GM12878 (cell line): ENCODE measurements at regions not wholly inside any gene's neighbourhood (a gene's known extent, or its start where the extent isn't known, plus 50 kb on each side); places are given as distances from the start of the nearest gene placed in this dataset.

Experiments used
- CTCF ChIP-seq, 3 experiments: IDR thresholded peaks in 2 of 3; conservative IDR thresholded peaks in 1 of 3; 2 replicates each; pipeline ENCODE4 v1.5.1; 2011; ENCODE audit warnings: low read depth in 3 of 3, low read length in 3 of 3, mild to moderate bottlenecking in 3 of 3, control low read depth in 2 of 3, moderate library complexity in 2 of 3, inconsistent platforms in 1 of 3, mixed read lengths in 1 of 3; ENCODE audit not compliant: control insufficient read depth in 2 of 3, insufficient read depth in 1 of 3; ENCODE audit errors: extremely low read depth in 1 of 3
- E2F8 ChIP-seq: fragments of 450-650 bp; IDR thresholded peaks from 2 replicates; pipeline ENCODE4 v1.6.1; 2018; ENCODE audit warnings: mild to moderate bottlenecking, low read depth, moderate library complexity; ENCODE audit not compliant: partially characterized antibody
- HSF1 ChIP-seq: fragments of 150-350 bp; IDR thresholded peaks from 2 replicates; pipeline ENCODE4 v1.6.1; 2014; ENCODE audit warnings: mild to moderate bottlenecking, low read depth, low read length
- IKZF1 ChIP-seq: fragments of 450-650 bp; conservative IDR thresholded peaks from 2 replicates; pipeline ENCODE4 v1.6.1; 2017; ENCODE audit warnings: antibody characterized with exemption, mild to moderate bottlenecking
- IRF4 ChIP-seq: IDR thresholded peaks from 2 replicates; pipeline ENCODE4 v1.6.1; 2011; ENCODE audit warnings: low read depth, low read length
- KDM1A ChIP-seq: fragments of 200-600 bp; sonication (generic); IDR thresholded peaks from 2 replicates; pipeline ENCODE4 v1.6.1; 2016; ENCODE audit warnings: borderline replicate concordance
- MEF2B ChIP-seq: fragments of 450-650 bp; IDR thresholded peaks from 2 replicates; pipeline ENCODE4 v1.6.1; 2018; ENCODE audit warnings: mild to moderate bottlenecking, moderate library complexity; ENCODE audit not compliant: partially characterized antibody, poor library complexity, severe bottlenecking
- MLLT1 ChIP-seq: fragments of 450-650 bp; IDR thresholded peaks from 2 replicates; pipeline ENCODE4 v1.6.1; 2016; ENCODE audit warnings: mild to moderate bottlenecking
- NR2C2 ChIP-seq: IDR thresholded peaks from 2 replicates; pipeline ENCODE4 v1.6.1; 2011; ENCODE audit warnings: borderline replicate concordance, low read depth; ENCODE audit not compliant: control insufficient read depth, insufficient read length
- NR2F1 ChIP-seq: fragments of 450-650 bp; conservative IDR thresholded peaks from 2 replicates; pipeline ENCODE4 v1.6.1; 2017; ENCODE audit warnings: mild to moderate bottlenecking
- PAX8 ChIP-seq: fragments of 450-650 bp; IDR thresholded peaks from 2 replicates; pipeline ENCODE4 v1.6.1; 2017; ENCODE audit warnings: mild to moderate bottlenecking, moderate library complexity
- POLR2AphosphoS5 ChIP-seq: IDR thresholded peaks from 2 replicates; pipeline ENCODE4 v1.6.1; 2011; ENCODE audit warnings: mild to moderate bottlenecking, low read length, inconsistent platforms
- RELA ChIP-seq: fragments of 450-650 bp; IDR thresholded peaks from 2 replicates; pipeline ENCODE4 v1.8.0; 2014; ENCODE audit warnings: borderline replicate concordance; ENCODE audit not compliant: partially characterized antibody
- RELB ChIP-seq: fragments of 450-650 bp; IDR thresholded peaks from 2 replicates; pipeline ENCODE4 v1.6.1; 2017; ENCODE audit warnings: low read depth, mild to moderate bottlenecking, moderate library complexity
- SMARCA5 ChIP-seq: fragments of 450-650 bp; IDR thresholded peaks from 2 replicates; pipeline ENCODE4 v1.6.1; 2017; ENCODE audit warnings: mild to moderate bottlenecking
- SMC3 ChIP-seq: IDR thresholded peaks from 2 replicates; pipeline ENCODE4 v1.6.1; 2011; ENCODE audit warnings: low read length, improper control_type of control experiment, borderline replicate concordance
- SP1 ChIP-seq: IDR thresholded peaks from one replicate; pipeline ENCODE4 v1.6.1; 2011; ENCODE audit warnings: low read depth, low read length
- SPI1 ChIP-seq: IDR thresholded peaks from 2 replicates; pipeline ENCODE4 v1.6.1; 2011; ENCODE audit warnings: low read depth, mild to moderate bottlenecking, low read length, moderate library complexity, borderline replicate concordance; ENCODE audit not compliant: insufficient read depth
- SREBF1 ChIP-seq: IDR thresholded peaks from 2 replicates; pipeline ENCODE4 v1.6.1; 2012; ENCODE audit warnings: mild to moderate bottlenecking, low read length
- SREBF2 ChIP-seq: IDR thresholded peaks from 2 replicates; pipeline ENCODE4 v1.6.1; 2012; ENCODE audit warnings: mild to moderate bottlenecking, low read length
- TAF1 ChIP-seq: IDR thresholded peaks from 2 replicates; pipeline ENCODE4 v1.6.1; 2011; ENCODE audit warnings: mild to moderate bottlenecking, low read depth, low read length, borderline replicate concordance

GRCh38 chr3:124592658-124593441 lies 137.4 kb upstream of the UMPS start (continued):
- no peak for TF ChIP-seq POLR2AphosphoS5
- TF ChIP-seq RELB = peak; percentile 94
- peak; percentile 68 for TF ChIP-seq MEF2B
- peak; percentile 57 for TF ChIP-seq IRF4
- 0 out of 2 replicates have a peak, but pooled peaks have one; percentile 60 for TF ChIP-seq SMARCA5
- peak; percentile 17; the same call in 1 of the 2 replicates for TF ChIP-seq SPI1
- TF ChIP-seq RELA = no peak
- no peak for TF ChIP-seq TAF1
- TF ChIP-seq NR2C2 = no peak
- no peak for TF ChIP-seq SREBF1
- no peak for TF ChIP-seq PAX8
- no peak for TF ChIP-seq SREBF2
- no peak for TF ChIP-seq HSF1
- TF ChIP-seq KDM1A = no peak
- TF ChIP-seq CTCF (IDR thresholded peaks at IDR 0.05 in 2 of 3, conservative IDR thresholded peaks at IDR 0.05 in 1 of 3; ENCODE audit: control insufficient read depth in 2 of 3, extremely low read depth in 1 of 3, insufficient read depth in 1 of 3, low read depth in 3 of 3, low read length in 3 of 3) = no peak
- TF ChIP-seq NR2F1 = 0 out of 2 replicates have a peak, but pooled peaks have one; percentile 69
- no peak for TF ChIP-seq E2F8
- no peak for TF ChIP-seq SP1
- TF ChIP-seq MLLT1 = 0 out of 2 replicates have a peak, but pooled peaks have one; percentile 25
- no peak for TF ChIP-seq SMC3
- TF ChIP-seq IKZF1 = peak; percentile 89
